ENCODE measurements at regions not wholly inside any gene's neighbourhood (a gene's known extent, or its start where the extent isn't known, plus 50 kb on each side); places are given as distances from the start of the nearest gene placed in this dataset.

- Histone ChIP-seq H3K4me3 (ENCODE audit: low read depth, low read length) (no peak overlapping the region), H3K36me3 (no peaks in the 10 kb centered on the region), H3K27me3 (ENCODE audit: insufficient read depth, low read depth, severe bottlenecking) (no peaks in the 10 kb centered on the region), H3K27ac (no peak overlapping the region), H3K9me3 (ENCODE audit: severe bottlenecking) (peaks cover 4% of the 10 kb centered on the region)
- no peak for TF ChIP-seq CTCF (IDR thresholded peaks at IDR 0.05; ENCODE audit: low read depth, low read length)
- no peak for DNase-seq
Measured at GRCh38 chr2:45216118-45216517, 206.9 kb upstream of the SIX2 start.

- no peak for TF ChIP-seq CTCF (IDR thresholded peaks at IDR 0.05; ENCODE audit: low read depth, low read length)
- no peak overlapping the region for H3K4me3 ChIP-seq (ENCODE audit: low read depth, low read length)
- H3K36me3 ChIP-seq, result no peaks in the 10 kb centered on the region
- peaks cover 4% of the 10 kb centered on the region for H3K9me3 ChIP-seq (ENCODE audit: severe bottlenecking)
- H3K27me3 ChIP-seq (ENCODE audit: insufficient read depth, low read depth, severe bottlenecking), result no peaks in the 10 kb centered on the region
- DNase-seq, result no peak
- no peak overlapping the region for H3K27ac ChIP-seq
Measured at GRCh38 chr2:45214550-45214949, 205.3 kb upstream of the SIX2 start.

- no peak for DNase-seq
- no peak overlapping the region for H3K4me3 ChIP-seq (ENCODE audit: low read depth, low read length)
- no peak for TF ChIP-seq CTCF (IDR thresholded peaks at IDR 0.05; ENCODE audit: low read depth, low read length)
- H3K27ac ChIP-seq, result no peak overlapping the region
- H3K36me3 ChIP-seq, result no peaks in the 10 kb centered on the region
- peaks cover 4% of the 10 kb centered on the region for H3K9me3 ChIP-seq (ENCODE audit: severe bottlenecking)
- no peaks in the 10 kb centered on the region for H3K27me3 ChIP-seq (ENCODE audit: insufficient read depth, low read depth, severe bottlenecking)
Measured at GRCh38 chr2:45212953-45213635, 203.8 kb upstream of the SIX2 start.

GRCh38 chr2:45211636-45212035 lies 202.4 kb upstream of the SIX2 start:
- Histone ChIP-seq H3K36me3 (no peaks in the 10 kb centered on the region), H3K4me3 (ENCODE audit: low read depth, low read length) (no peak overlapping the region), H3K27ac (no peak overlapping the region), H3K27me3 (ENCODE audit: insufficient read depth, low read depth, severe bottlenecking) (no peaks in the 10 kb centered on the region), H3K9me3 (ENCODE audit: severe bottlenecking) (peaks cover 4% of the 10 kb centered on the region)
- no peak for TF ChIP-seq CTCF (IDR thresholded peaks at IDR 0.05; ENCODE audit: low read depth, low read length)
- DNase-seq, result no peak

- Histone ChIP-seq H3K27me3 (ENCODE audit: insufficient read depth, low read depth, severe bottlenecking) (no peaks in the 10 kb centered on the region), H3K4me3 (ENCODE audit: low read depth, low read length) (no peak overlapping the region), H3K9me3 (ENCODE audit: severe bottlenecking) (no peaks in the 10 kb centered on the region), H3K36me3 (no peaks in the 10 kb centered on the region), H3K27ac (no peak overlapping the region)
- DNase-seq, result no peak
- no peak for TF ChIP-seq CTCF (IDR thresholded peaks at IDR 0.05; ENCODE audit: low read depth, low read length)
Measured at GRCh38 chr2:45210462-45211195, 201.4 kb upstream of the SIX2 start.

Data from WERI-Rb-1 (cell line).